ENCODE measurements at regions not wholly inside any gene's neighbourhood (a gene's known extent, or its start where the extent isn't known, plus 50 kb on each side); places are given as distances from the start of the nearest gene placed in this dataset.

DNA sequence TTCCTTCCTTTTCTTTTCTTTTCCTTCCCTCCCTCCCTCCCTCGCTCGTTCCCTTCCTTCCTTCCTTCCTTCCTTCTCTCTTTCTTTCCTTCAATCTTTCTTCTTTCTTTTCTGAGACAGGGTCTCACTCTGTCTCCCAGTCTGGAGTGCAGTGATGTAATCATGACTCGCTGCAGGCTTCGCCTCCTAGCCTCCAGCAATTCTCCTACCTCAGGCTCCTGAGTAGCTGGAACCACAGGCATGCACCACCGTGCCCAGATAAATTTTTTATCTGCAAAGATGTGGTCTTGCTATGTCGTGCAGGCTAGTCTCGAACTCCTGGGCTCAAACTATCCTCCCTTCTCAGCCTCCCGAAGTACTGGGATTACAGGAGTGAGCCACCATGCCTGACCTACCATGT lies 81.4 kb downstream of the SPATA31C2 start:
- no peaks in the 10 kb centered on the region for H3K36me3 ChIP-seq
- H3K9me3 ChIP-seq = no peaks in the 10 kb centered on the region
- no peaks in the 10 kb centered on the region for H3K4me1 ChIP-seq
- no peaks in the 10 kb centered on the region for H3K27me3 ChIP-seq
- no peak overlapping the region for H3K4me3 ChIP-seq
- H3K27ac ChIP-seq = no peak overlapping the region
- intact Hi-C loops (cut with DNase I; ENCODE audit: low total_unique reads) = no loop called here
- no peak for DNase-seq
- TF ChIP-seq, protein P1, sequence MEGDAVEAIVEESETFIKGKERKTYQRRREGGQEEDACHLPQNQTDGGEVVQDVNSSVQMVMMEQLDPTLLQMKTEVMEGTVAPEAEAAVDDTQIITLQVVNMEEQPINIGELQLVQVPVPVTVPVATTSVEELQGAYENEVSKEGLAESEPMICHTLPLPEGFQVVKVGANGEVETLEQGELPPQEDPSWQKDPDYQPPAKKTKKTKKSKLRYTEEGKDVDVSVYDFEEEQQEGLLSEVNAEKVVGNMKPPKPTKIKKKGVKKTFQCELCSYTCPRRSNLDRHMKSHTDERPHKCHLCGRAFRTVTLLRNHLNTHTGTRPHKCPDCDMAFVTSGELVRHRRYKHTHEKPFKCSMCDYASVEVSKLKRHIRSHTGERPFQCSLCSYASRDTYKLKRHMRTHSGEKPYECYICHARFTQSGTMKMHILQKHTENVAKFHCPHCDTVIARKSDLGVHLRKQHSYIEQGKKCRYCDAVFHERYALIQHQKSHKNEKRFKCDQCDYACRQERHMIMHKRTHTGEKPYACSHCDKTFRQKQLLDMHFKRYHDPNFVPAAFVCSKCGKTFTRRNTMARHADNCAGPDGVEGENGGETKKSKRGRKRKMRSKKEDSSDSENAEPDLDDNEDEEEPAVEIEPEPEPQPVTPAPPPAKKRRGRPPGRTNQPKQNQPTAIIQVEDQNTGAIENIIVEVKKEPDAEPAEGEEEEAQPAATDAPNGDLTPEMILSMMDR (IDR thresholded peaks at IDR 0.05) = no peak

- TF ChIP-seq, protein P1 (IDR thresholded peaks at IDR 0.05) = no peak
- H3K9me3 ChIP-seq = no peaks in the 10 kb centered on the region
- no peaks in the 10 kb centered on the region for H3K4me1 ChIP-seq
- intact Hi-C loops (cut with DNase I; ENCODE audit: low total_unique reads) = no loop called here
- H3K36me3 ChIP-seq = no peaks in the 10 kb centered on the region
- no peak overlapping the region for H3K4me3 ChIP-seq
- no peak overlapping the region for H3K27ac ChIP-seq
- H3K27me3 ChIP-seq = no peaks in the 10 kb centered on the region
- no peak for DNase-seq
Measured at GRCh38 chr9:88053856-88054501, 79.6 kb upstream of the CDK20 start.

DNA sequence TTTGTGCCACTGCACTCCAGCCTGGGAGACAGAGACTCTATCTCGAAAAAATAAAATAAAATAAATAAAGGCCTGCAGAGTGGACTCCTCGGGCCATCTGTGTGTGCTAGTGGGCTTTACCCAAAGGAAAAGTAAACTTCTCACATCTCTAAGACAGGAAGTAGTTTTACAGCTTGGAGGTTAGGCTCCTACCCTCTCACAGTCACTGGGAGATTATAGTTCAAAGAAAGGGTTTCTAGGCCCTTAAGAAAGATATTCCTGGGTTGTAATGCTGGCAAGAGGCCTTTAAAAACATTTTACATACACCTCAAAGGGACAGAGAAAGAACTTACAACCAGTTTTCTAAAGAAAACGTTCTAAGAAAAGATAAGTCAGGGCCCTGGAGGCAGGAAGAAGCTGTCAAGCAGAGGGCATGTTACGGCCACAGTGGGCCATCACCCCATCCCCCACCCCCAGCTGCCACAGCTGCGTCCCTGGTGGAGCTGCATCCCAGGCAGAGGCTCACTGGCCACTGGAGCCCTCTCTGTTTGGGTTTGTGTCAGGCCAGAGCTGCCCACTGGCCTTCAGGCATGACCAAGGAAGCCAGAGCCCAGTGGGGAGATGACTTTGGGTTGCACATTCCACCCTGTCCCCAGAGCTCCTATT lies 78.1 kb upstream of the CDK20 start:
- DNase-seq = no peak

GRCh38 chr9:88051138-88051537 lies 76.8 kb upstream of the CDK20 start:
- TF ChIP-seq, protein P1 (IDR thresholded peaks at IDR 0.05) = no peak
- Histone ChIP-seq H3K4me1 (no peaks in the 10 kb centered on the region), H3K27me3 (no peaks in the 10 kb centered on the region), H3K36me3 (no peaks in the 10 kb centered on the region), H3K27ac (no peak overlapping the region), H3K4me3 (no peak overlapping the region), H3K9me3 (no peaks in the 10 kb centered on the region)
- DNase-seq = no peak
- intact Hi-C loops (cut with DNase I; ENCODE audit: low total_unique reads) = no loop called here

More for the DNA sequence above, 78.1 kb upstream of the CDK20 start:
- intact Hi-C loops (cut with DNase I; ENCODE audit: low total_unique reads) = no loop called here
- Histone ChIP-seq H3K4me3 (no peak overlapping the region), H3K27ac (no peak overlapping the region), H3K9me3 (no peaks in the 10 kb centered on the region), H3K4me1 (no peaks in the 10 kb centered on the region), H3K27me3 (no peaks in the 10 kb centered on the region), H3K36me3 (no peaks in the 10 kb centered on the region)
- TF ChIP-seq, protein P1 (IDR thresholded peaks at IDR 0.05) = no peak

GRCh38 chr9:88049677-88050307 lies 75.5 kb upstream of the CDK20 start:
- H3K4me1 ChIP-seq = no peaks in the 10 kb centered on the region
- no peak for DNase-seq
- no peaks in the 10 kb centered on the region for H3K36me3 ChIP-seq
- peaks cover 0 to 3% (median under 1%) of the 10 kb centered on the region in 3 donors for H3K9me3 ChIP-seq
- no peak overlapping the region for H3K27ac ChIP-seq
- intact Hi-C loops (cut with DNase I; ENCODE audit: low total_unique reads) = no loop called here
- H3K27me3 ChIP-seq = no peaks in the 10 kb centered on the region
- no peak overlapping the region for H3K4me3 ChIP-seq
- TF ChIP-seq, protein P1 (IDR thresholded peaks at IDR 0.05) = no peak
